K562 (cell line): ENCODE measurements at regions not wholly inside any gene's neighbourhood (a gene's known extent, or its start where the extent isn't known, plus 50 kb on each side); places are given as distances from the start of the nearest gene placed in this dataset.

ENCODE experiments used
- ATAC-seq: fragments of 200-7000 bp; cut with Tn5 transposase; 3 replicates; pipeline ENCODE4 v1.9.1; 2020; ENCODE audit warnings: moderate library complexity
- BruUV-seq: library from RNA; stranded (reverse); fragments of 400-500 nt; replicated peaks from 2 replicates; lab custom pipeline; 2021; lab: Mats Ljungman, UMichigan
- CTCF ChIA-PET: fragments of 300-600 bp; formaldehyde crosslinking; extraction: SDS; loops from one replicate; lab custom pipeline; 2021; ENCODE audit warnings: low intra/inter-chr PET ratio; lab: Yijun Ruan, JAX
- POLR2A ChIA-PET: fragments of 300-600, 350-650 bp; sonication (Branson Sonifier 250); formaldehyde crosslinking; extraction: SDS; loops from one replicate; lab custom pipeline; 2021; ENCODE audit warnings: antibody characterized with exemption, inconsistent platforms; lab: Yijun Ruan, JAX
- DNase-seq, 4 experiments: peaks; one replicate each; pipeline versions ENCODE4 v3.0.0 to v3.0.0-alpha.2; 2011 to 2018; ENCODE audit warnings: low spot score in 3 of 4, mixed read lengths in 3 of 4; ENCODE audit errors: extremely low read depth in 1 of 4
- FAIRE-seq: peaks from 2 replicates; lab custom pipeline; 2011; peaks lifted over from hg19 to GRCh38; lab: Jason Lieb, UNC
- H2AFZ ChIP-seq: 2 replicates; pipeline ENCODE4 v1.6.0; 2011; ENCODE audit warnings: low read depth, low read length, control low read depth, inconsistent platforms
- H3K27ac ChIP-seq: fragments of 200-600 bp; 3 replicates; pipeline ENCODE4 v1.8.0; 2011; ENCODE audit warnings: low read depth, mild to moderate bottlenecking, control low read depth, inconsistent platforms, low read length, moderate library complexity, mixed read lengths; ENCODE audit errors: extremely low read depth
- H3K27me3 ChIP-seq, 2 experiments: fragments of 300-600 bp in 1 of 2; 2 replicates in 1 of 2; 3 replicates in 1 of 2; pipeline versions ENCODE4 v1.6.0 to v1.8.0; 2011; ENCODE audit warnings: inconsistent platforms in 2 of 2, low read length in 2 of 2, mild to moderate bottlenecking in 1 of 2, mixed read lengths in 1 of 2, moderate library complexity in 1 of 2; ENCODE audit not compliant: control insufficient read depth in 2 of 2, insufficient read depth in 2 of 2
- H3K36me3 ChIP-seq: fragments of 300-600 bp; 3 replicates; pipeline ENCODE4 v1.8.0; 2011; ENCODE audit warnings: mild to moderate bottlenecking, low read length, inconsistent platforms; ENCODE audit not compliant: control insufficient read depth, insufficient read depth
- H3K4me1 ChIP-seq, 2 experiments: fragments of 200-600 bp in 1 of 2; replicated peaks in 1 of 2; 2 replicates in 1 of 2; 3 replicates in 1 of 2; pipeline versions ENCODE4 v1.5.1 to v1.8.0; 2011; ENCODE audit warnings: inconsistent platforms in 2 of 2, low read length in 2 of 2, mild to moderate bottlenecking in 1 of 2, mixed read lengths in 1 of 2, moderate library complexity in 1 of 2; ENCODE audit not compliant: control insufficient read depth in 2 of 2, insufficient read depth in 2 of 2
- H3K4me2 ChIP-seq: 2 replicates; pipeline ENCODE4 v1.6.1; 2011; ENCODE audit warnings: low read length, control low read depth, inconsistent platforms, mixed read lengths; ENCODE audit not compliant: insufficient read depth
- H3K4me3 ChIP-seq: fragments of 200-600 bp; sonication (generic), shearing (Covaris generic); 2 replicates; pipeline ENCODE4 v1.5.1; 2016; ENCODE audit warnings: control low read depth, inconsistent platforms
- H3K79me2 ChIP-seq: fragments of 200-600 bp; 3 replicates; pipeline ENCODE4 v1.8.0; 2011; ENCODE audit warnings: low read length, inconsistent platforms; ENCODE audit not compliant: control insufficient read depth, insufficient read depth
- H3K9ac ChIP-seq, 2 experiments: 2 replicates each; pipeline versions ENCODE4 v1.6.0 to v1.6.1; 2011; ENCODE audit warnings: low read depth in 2 of 2, low read length in 2 of 2, control low read depth in 1 of 2, inconsistent platforms in 1 of 2, mild to moderate bottlenecking in 1 of 2, mixed read lengths in 1 of 2; ENCODE audit not compliant: insufficient read depth in 1 of 2
- H3K9me1 ChIP-seq: one replicate; pipeline ENCODE4 v1.6.0; 2011; ENCODE audit warnings: inconsistent platforms, mild to moderate bottlenecking, low read length, moderate library complexity; ENCODE audit not compliant: control insufficient read depth, insufficient read depth
- H3K9me3 ChIP-seq: replicated peaks from 2 replicates; pipeline ENCODE4 v1.5.1; 2011; ENCODE audit warnings: low read depth, low read length, inconsistent platforms; ENCODE audit not compliant: control insufficient read depth, insufficient read depth
- H4K20me1 ChIP-seq: replicated peaks from 2 replicates; pipeline ENCODE4 v1.6.1; 2011; ENCODE audit warnings: low read length, inconsistent platforms, mixed read lengths; ENCODE audit not compliant: control insufficient read depth, insufficient read depth
- ARNT ChIP-seq, 2 experiments: fragments of 450-650 bp; IDR thresholded peaks; 2 replicates each; pipeline ENCODE4 v1.6.1; 2016; ENCODE audit warnings: mild to moderate bottlenecking in 1 of 2
- BACH1 ChIP-seq: fragments of 200-800 bp; sonication (Bioruptor generic); IDR thresholded peaks from 2 replicates; pipeline ENCODE4 v1.6.1; 2016; ENCODE audit warnings: missing genetic modification characterization, missing compliant biosample characterization
- C11orf30 ChIP-seq: fragments of 450-650 bp; IDR thresholded peaks from 2 replicates; pipeline ENCODE4 v1.6.1; 2016; ENCODE audit warnings: low read depth, mild to moderate bottlenecking
- ETV6 ChIP-seq, 3 experiments: fragments of 150-350 bp in 1 of 3; sonication (generic) in 1 of 3; formaldehyde crosslinking in 1 of 3; IDR thresholded peaks; 2 replicates each; pipeline versions ENCODE4 v1.6.1 to v1.8.0; 2014 to 2022; ENCODE audit warnings: borderline replicate concordance in 2 of 3, low read depth in 2 of 3, antibody characterized with exemption in 1 of 3, low read length in 1 of 3, mild to moderate bottlenecking in 1 of 3, missing genetic modification reagents in 1 of 3
- MEF2D ChIP-seq: conservative IDR thresholded peaks from 2 replicates; pipeline ENCODE4 v1.6.1; 2016; ENCODE audit warnings: low read depth, missing genetic modification characterization, missing compliant biosample characterization
- PURB ChIP-seq: sonication (generic); formaldehyde crosslinking; IDR thresholded peaks from 2 replicates; pipeline ENCODE4 v1.9.0; 2021; ENCODE audit warnings: low read depth, mild to moderate bottlenecking, missing genetic modification reagents
- RBM17 ChIP-seq: fragments of 200-400 bp; formaldehyde crosslinking; IDR thresholded peaks from 2 replicates; pipeline ENCODE4 v1.6.1; 2017; ENCODE audit warnings: low read depth, mild to moderate bottlenecking, low read length, borderline replicate concordance
- SOX6 ChIP-seq: fragments of 450-650 bp; IDR thresholded peaks from 2 replicates; pipeline ENCODE4 v1.6.1; 2014; ENCODE audit warnings: mild to moderate bottlenecking
- TEAD2 ChIP-seq: fragments of 450-650 bp; IDR thresholded peaks from 2 replicates; pipeline ENCODE4 v1.6.1; 2016; ENCODE audit warnings: missing genetic modification characterization, control low read depth, missing compliant biosample characterization
- TGIF2 ChIP-seq: sonication (generic); formaldehyde crosslinking; IDR thresholded peaks from 2 replicates; pipeline ENCODE4 v1.8.1; 2022; ENCODE audit warnings: mild to moderate bottlenecking, missing genetic modification reagents, moderate library complexity
- WHSC1 ChIP-seq: IDR thresholded peaks from one replicate; pipeline ENCODE4 v1.6.1; 2012; ENCODE audit warnings: low read length, control low read depth, inconsistent platforms
- ZNF124 ChIP-seq: sonication (generic); formaldehyde crosslinking; IDR thresholded peaks from 2 replicates; pipeline ENCODE4 v1.8.1; 2022; ENCODE audit warnings: missing genetic modification reagents
- ZNF134 ChIP-seq: fragments of 250-450 bp; sonication (Bioruptor Pico); conservative IDR thresholded peaks from 2 replicates; pipeline ENCODE4 v1.4.0; 2020
- ZNF174 ChIP-seq: fragments of 250-450 bp; sonication (Bioruptor Pico); IDR thresholded peaks from 2 replicates; pipeline ENCODE4 v1.4.0; 2020; ENCODE audit warnings: mild to moderate bottlenecking
- ZNF57 ChIP-seq: fragments of 450-650 bp; formaldehyde crosslinking; IDR thresholded peaks from 2 replicates; pipeline ENCODE4 v1.4.0; 2020; ENCODE audit warnings: mild to moderate bottlenecking, moderate library complexity
- WGBS: fragments of 100-300 bp; shearing (Covaris generic); methylation state at CpG from one replicate; pipeline ENCODE4 v1.1.6; 2016; ENCODE audit warnings: low coverage, mixed read lengths; ENCODE audit not compliant: insufficient coverage; ENCODE audit errors: missing lambda C conversion rate; 5-methylcytosine and 5-hydroxymethylcytosine counted together
- in situ Hi-C: fragments of 300-500 bp; cut with MboI; formaldehyde crosslinking; loops from 4 replicates; pipeline ENCODE4 v1.15.0; 2018; ENCODE audit warnings: inconsistent platforms, mixed read lengths
- intact Hi-C: fragments of 100-400 bp; cut with micrococcal nuclease; formaldehyde crosslinking; loops from 2 replicates; pipeline ENCODE4 v1.14.2; 2022
- TF ChIP-seq, protein P1 (sequence below): sonication (generic); formaldehyde crosslinking; IDR thresholded peaks from 2 replicates; pipeline ENCODE4 v1.8.0; 2023; ENCODE audit warnings: mild to moderate bottlenecking, missing genetic modification reagents
- TF ChIP-seq, protein P2 (sequence below): fragments of 200-800 bp; sonication (Bioruptor generic); IDR thresholded peaks from 2 replicates; pipeline ENCODE4 v1.6.1; 2017; ENCODE audit warnings: missing genetic modification characterization, missing compliant biosample characterization
- TF ChIP-seq, protein P3 (sequence below): fragments of 250-450 bp; sonication (Bioruptor Pico); IDR thresholded peaks from 2 replicates; pipeline ENCODE4 v1.8.0; 2021; ENCODE audit warnings: mild to moderate bottlenecking, moderate library complexity

DNA sequence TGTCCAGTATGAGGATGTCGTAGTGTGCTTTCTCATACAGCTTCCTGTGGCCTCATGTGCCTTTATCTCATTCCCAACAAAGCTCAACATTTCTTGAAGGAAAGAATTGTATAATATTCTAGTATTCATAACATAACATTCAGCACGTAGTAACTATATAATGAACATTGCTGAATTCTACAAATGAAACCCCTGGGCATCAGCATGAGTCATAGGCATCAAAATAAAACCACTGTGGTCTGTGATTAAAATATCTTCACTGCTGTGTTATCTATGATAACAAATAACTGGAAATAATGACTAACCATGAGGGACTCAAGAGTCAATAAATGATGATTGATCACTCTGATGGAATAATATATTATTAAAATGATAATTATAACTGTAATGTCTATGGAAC lies 255.2 kb downstream of the EMP1 start (continued):
- TF ChIP-seq, protein P1, sequence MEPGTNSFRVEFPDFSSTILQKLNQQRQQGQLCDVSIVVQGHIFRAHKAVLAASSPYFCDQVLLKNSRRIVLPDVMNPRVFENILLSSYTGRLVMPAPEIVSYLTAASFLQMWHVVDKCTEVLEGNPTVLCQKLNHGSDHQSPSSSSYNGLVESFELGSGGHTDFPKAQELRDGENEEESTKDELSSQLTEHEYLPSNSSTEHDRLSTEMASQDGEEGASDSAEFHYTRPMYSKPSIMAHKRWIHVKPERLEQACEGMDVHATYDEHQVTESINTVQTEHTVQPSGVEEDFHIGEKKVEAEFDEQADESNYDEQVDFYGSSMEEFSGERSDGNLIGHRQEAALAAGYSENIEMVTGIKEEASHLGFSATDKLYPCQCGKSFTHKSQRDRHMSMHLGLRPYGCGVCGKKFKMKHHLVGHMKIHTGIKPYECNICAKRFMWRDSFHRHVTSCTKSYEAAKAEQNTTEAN (CRISPR knock-in tag) = no peak

DNA sequence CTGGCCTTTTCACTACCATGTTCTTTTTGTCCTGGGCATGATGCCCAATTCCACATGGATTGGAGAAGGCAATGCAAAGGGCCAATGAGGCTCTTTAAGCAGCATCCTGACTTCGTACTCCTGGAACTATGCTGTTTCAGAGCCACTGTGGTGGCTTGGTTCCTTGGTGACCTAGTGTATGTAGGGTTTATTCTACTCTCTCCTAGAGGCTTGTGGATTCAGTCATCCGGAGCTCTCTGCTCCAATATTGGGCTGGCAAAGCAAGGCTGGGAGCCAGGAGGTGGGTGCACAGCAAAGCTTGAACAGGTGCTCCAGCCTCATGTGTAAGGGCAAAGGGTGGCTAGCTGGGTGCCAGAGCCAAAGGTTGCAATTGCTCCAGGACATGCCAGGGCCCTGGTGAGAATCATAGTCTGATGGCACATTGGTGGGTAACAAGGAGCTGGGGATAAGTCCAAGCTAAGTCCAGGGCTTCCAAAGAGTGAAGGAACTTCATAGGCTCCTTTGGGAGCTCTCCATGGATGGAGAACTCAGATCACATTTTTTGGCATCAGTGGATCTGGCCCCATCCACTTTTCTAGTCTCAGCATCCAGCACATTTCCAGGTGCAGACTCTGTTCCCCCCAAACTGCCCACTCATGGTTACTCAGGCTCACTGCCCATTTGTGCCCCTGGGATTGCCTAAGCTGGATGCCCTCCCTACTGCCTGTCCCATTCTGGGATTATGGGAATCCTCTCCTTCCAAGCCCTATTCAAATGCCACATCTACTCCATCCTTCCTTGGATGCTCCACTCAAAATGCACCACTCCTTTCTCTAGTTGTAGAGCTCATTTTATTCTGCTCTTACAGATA lies 253.9 kb downstream of the EMP1 start:
- no peak for FAIRE-seq
- 0% methylated on average over 2 of the region's 2 CpGs for WGBS
- CTCF ChIA-PET = no interaction called here
- no TSS peak for BruUV-seq
- no peaks in the 10 kb centered on the region for H3K79me2 ChIP-seq
- H3K9ac ChIP-seq = no peak overlapping the region
- H3K36me3 ChIP-seq = no peaks in the 10 kb centered on the region
- no peak overlapping the region for H3K27ac ChIP-seq
- ATAC-seq = no peak
- no peaks in the 10 kb centered on the region for H3K9me3 ChIP-seq
- H2AFZ ChIP-seq = no peak overlapping the region
- H3K4me1 ChIP-seq = no peaks in the 10 kb centered on the region
- no peaks in the 10 kb centered on the region for H4K20me1 ChIP-seq
- no peaks in the 10 kb centered on the region for H3K27me3 ChIP-seq
- H3K4me2 ChIP-seq = no peak overlapping the region
- in situ Hi-C loops = no loop called here
- intact Hi-C loops = no loop called here
- no peak overlapping the region for H3K4me3 ChIP-seq
- POLR2A ChIA-PET = interaction anchor here (0.6 to 0.7 kb wide), 2 partner anchors 18 to 483 kb away, joined by 3 read pairs; no protein-coding TSS in a partner anchor
- H3K9me1 ChIP-seq = no peaks in the 10 kb centered on the region
- DNase-seq = no peak
- TF ChIP-seq TGIF2 (CRISPR knock-in tag) (no peak), ZNF124 (CRISPR knock-in tag) (no peak), C11orf30 (no peak), BACH1 (no peak), ZNF57 (CRISPR knock-in tag) (no peak), MEF2D (tag) (no peak), PURB (no peak), ETV6 (IDR thresholded peaks at IDR 0.05; ENCODE audit: borderline replicate concordance in 1 of 2, low read depth in 2 of 2, low read length in 1 of 2) (no peak), ETV6 (CRISPR knock-in tag; IDR thresholded peaks at IDR 0.05; ENCODE audit: borderline replicate concordance) (no peak), ZNF134 (CRISPR knock-in tag) (no peak), ARNT (IDR thresholded peaks at IDR 0.05) (no peak), WHSC1 (no peak), SOX6 (no peak), ZNF174 (CRISPR knock-in tag) (no peak), TEAD2 (no peak), RBM17 (no peak)
- TF ChIP-seq, protein P2, sequence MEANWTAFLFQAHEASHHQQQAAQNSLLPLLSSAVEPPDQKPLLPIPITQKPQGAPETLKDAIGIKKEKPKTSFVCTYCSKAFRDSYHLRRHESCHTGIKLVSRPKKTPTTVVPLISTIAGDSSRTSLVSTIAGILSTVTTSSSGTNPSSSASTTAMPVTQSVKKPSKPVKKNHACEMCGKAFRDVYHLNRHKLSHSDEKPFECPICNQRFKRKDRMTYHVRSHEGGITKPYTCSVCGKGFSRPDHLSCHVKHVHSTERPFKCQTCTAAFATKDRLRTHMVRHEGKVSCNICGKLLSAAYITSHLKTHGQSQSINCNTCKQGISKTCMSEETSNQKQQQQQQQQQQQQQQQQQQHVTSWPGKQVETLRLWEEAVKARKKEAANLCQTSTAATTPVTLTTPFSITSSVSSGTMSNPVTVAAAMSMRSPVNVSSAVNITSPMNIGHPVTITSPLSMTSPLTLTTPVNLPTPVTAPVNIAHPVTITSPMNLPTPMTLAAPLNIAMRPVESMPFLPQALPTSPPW = no peak
- TF ChIP-seq, protein P3, sequence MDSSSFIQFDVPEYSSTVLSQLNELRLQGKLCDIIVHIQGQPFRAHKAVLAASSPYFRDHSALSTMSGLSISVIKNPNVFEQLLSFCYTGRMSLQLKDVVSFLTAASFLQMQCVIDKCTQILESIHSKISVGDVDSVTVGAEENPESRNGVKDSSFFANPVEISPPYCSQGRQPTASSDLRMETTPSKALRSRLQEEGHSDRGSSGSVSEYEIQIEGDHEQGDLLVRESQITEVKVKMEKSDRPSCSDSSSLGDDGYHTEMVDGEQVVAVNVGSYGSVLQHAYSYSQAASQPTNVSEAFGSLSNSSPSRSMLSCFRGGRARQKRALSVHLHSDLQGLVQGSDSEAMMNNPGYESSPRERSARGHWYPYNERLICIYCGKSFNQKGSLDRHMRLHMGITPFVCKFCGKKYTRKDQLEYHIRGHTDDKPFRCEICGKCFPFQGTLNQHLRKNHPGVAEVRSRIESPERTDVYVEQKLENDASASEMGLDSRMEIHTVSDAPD (CRISPR knock-in tag) = no peak
